IMR-90 (cell line): ENCODE measurements at regions not wholly inside any gene's neighbourhood (a gene's known extent, or its start where the extent isn't known, plus 50 kb on each side); places are given as distances from the start of the nearest gene placed in this dataset.

Experiments used
- ATAC-seq: fragments of 200-7000 bp; cut with Tn5 transposase; 2 replicates; pipeline ENCODE4 v1.9.1; 2020; ENCODE audit warnings: low read depth, mild to moderate bottlenecking, moderate library complexity
- BruUV-seq: library from RNA; stranded (reverse); fragments of 400-500 nt; replicated peaks from 2 replicates; lab custom pipeline; 2021; lab: Mats Ljungman, UMichigan
- CTCF ChIA-PET: fragments of 300-600 bp; formaldehyde crosslinking; extraction: SDS; loops from one replicate; lab custom pipeline; 2021; ENCODE audit warnings: antibody characterized with exemption; lab: Yijun Ruan, JAX
- POLR2A ChIA-PET: fragments of 300-600 bp; sonication (Branson Sonifier 250); formaldehyde crosslinking; loops from one replicate; lab custom pipeline; 2022; ENCODE audit warnings: antibody characterized with exemption; ENCODE audit not compliant: unreplicated experiment; lab: Charles Lee
- DNase-seq: peaks from one replicate; pipeline ENCODE4 v3.0.0; 2013
- H2AFZ ChIP-seq: replicated peaks from 2 replicates; pipeline ENCODE3; 2013; ENCODE audit warnings: low read length, mild to moderate bottlenecking; ENCODE audit not compliant: poor library complexity
- H2AK5ac ChIP-seq: 2 replicates; pipeline ENCODE4 v1.6.1; 2013; ENCODE audit warnings: low read depth, low read length, inconsistent platforms
- H2AK9ac ChIP-seq: replicated peaks from 2 replicates; pipeline ENCODE3; 2013; ENCODE audit warnings: mild to moderate bottlenecking, low read depth, low read length, moderate library complexity; ENCODE audit not compliant: poor library complexity
- H2BK120ac ChIP-seq: 2 replicates; pipeline ENCODE4 v1.6.1; 2013; ENCODE audit warnings: low read depth, low read length, inconsistent platforms
- H2BK15ac ChIP-seq: 3 replicates; pipeline ENCODE4 v1.6.1; 2013; ENCODE audit warnings: low read depth, low read length, inconsistent platforms
- H2BK20ac ChIP-seq: 2 replicates; pipeline ENCODE4 v1.6.1; 2013; ENCODE audit warnings: low read depth, mild to moderate bottlenecking, inconsistent platforms, low read length, moderate library complexity
- H2BK5ac ChIP-seq: 2 replicates; pipeline ENCODE4 v1.6.1; 2013; ENCODE audit warnings: mild to moderate bottlenecking, low read depth, low read length, inconsistent platforms; ENCODE audit not compliant: poor library complexity, severe bottlenecking
- H3K14ac ChIP-seq: replicated peaks from 2 replicates; pipeline ENCODE4 v1.6.1; 2013; ENCODE audit warnings: low read depth, low read length, inconsistent platforms
- H3K18ac ChIP-seq: 2 replicates; pipeline ENCODE4 v1.6.1; 2013; ENCODE audit warnings: low read depth, low read length, control low read depth
- H3K23ac ChIP-seq: 2 replicates; pipeline ENCODE4 v1.6.1; 2013; ENCODE audit warnings: low read depth, low read length, inconsistent platforms
- H3K27ac ChIP-seq: 2 replicates; pipeline ENCODE4 v1.5.1; 2013; ENCODE audit warnings: mild to moderate bottlenecking, control low read depth, low read length; ENCODE audit not compliant: insufficient read depth
- H3K27me3 ChIP-seq: 2 replicates; pipeline ENCODE4 v1.6.1; 2013; ENCODE audit warnings: low read length; ENCODE audit not compliant: control insufficient read depth, insufficient read depth
- H3K36me3 ChIP-seq: 2 replicates; pipeline ENCODE4 v1.6.1; 2013; ENCODE audit warnings: low read length, mixed read lengths; ENCODE audit not compliant: control insufficient read depth, insufficient read depth
- H3K4ac ChIP-seq: 2 replicates; pipeline ENCODE4 v1.6.1; 2013; ENCODE audit warnings: low read depth, low read length, inconsistent platforms
- H3K4me1 ChIP-seq: 2 replicates; pipeline ENCODE4 v1.6.1; 2013; ENCODE audit warnings: low read length, mixed read lengths; ENCODE audit not compliant: control insufficient read depth, insufficient read depth
- H3K4me2 ChIP-seq: 2 replicates; pipeline ENCODE4 v1.6.1; 2013; ENCODE audit warnings: low read depth, mild to moderate bottlenecking, control low read depth, low read length, moderate library complexity
- H3K4me3 ChIP-seq: 2 replicates; pipeline ENCODE4 v1.5.1; 2013; ENCODE audit warnings: low read depth, mild to moderate bottlenecking, control low read depth, low read length, moderate library complexity; ENCODE audit not compliant: insufficient read depth
- H3K56ac ChIP-seq: 2 replicates; pipeline ENCODE4 v1.6.1; 2013; ENCODE audit warnings: low read length, inconsistent platforms; ENCODE audit not compliant: insufficient read depth; ENCODE audit errors: extremely low read depth
- H3K79me1 ChIP-seq, 2 experiments: 2 replicates each; pipeline ENCODE4 v1.6.1; 2013; ENCODE audit warnings: low read length in 2 of 2, inconsistent platforms in 1 of 2, low read depth in 1 of 2
- H3K9ac ChIP-seq: 2 replicates; pipeline ENCODE4 v1.6.1; 2013; ENCODE audit warnings: low read depth, low read length, control low read depth
- H3K9me1 ChIP-seq: 2 replicates; pipeline ENCODE4 v1.6.1; 2013; ENCODE audit warnings: low read length, inconsistent platforms; ENCODE audit not compliant: insufficient read depth
- H3K9me3 ChIP-seq: 2 replicates; pipeline ENCODE4 v1.6.1; 2013; ENCODE audit warnings: low read length; ENCODE audit not compliant: control insufficient read depth, insufficient read depth
- H4K20me1 ChIP-seq: 2 replicates; pipeline ENCODE4 v1.6.1; 2013; ENCODE audit warnings: low read length, inconsistent platforms; ENCODE audit not compliant: insufficient read depth
- H4K5ac ChIP-seq: 2 replicates; pipeline ENCODE4 v1.6.1; 2013; ENCODE audit warnings: mild to moderate bottlenecking, low read depth, low read length, control low read depth
- H4K8ac ChIP-seq, 2 experiments: 2 replicates each; pipeline ENCODE4 v1.6.1; 2013; ENCODE audit warnings: low read depth in 2 of 2, low read length in 2 of 2, control low read depth in 1 of 2, inconsistent platforms in 1 of 2
- H4K91ac ChIP-seq: 2 replicates; pipeline ENCODE4 v1.6.1; 2013; ENCODE audit warnings: low read depth, low read length, inconsistent platforms; ENCODE audit not compliant: insufficient read depth
- CEBPB ChIP-seq: IDR thresholded peaks from 2 replicates; pipeline ENCODE4 v1.6.1; 2012; ENCODE audit warnings: low read depth, low read length, improper control_type of control experiment
- CHD1 ChIP-seq: IDR thresholded peaks from 2 replicates; pipeline ENCODE4 v1.6.1; 2012; ENCODE audit warnings: low read depth, low read length, improper control_type of control experiment
- MAFK ChIP-seq: IDR thresholded peaks from 2 replicates; pipeline ENCODE4 v1.6.1; 2012; ENCODE audit warnings: low read depth, low read length, improper control_type of control experiment
- MAZ ChIP-seq: IDR thresholded peaks from 2 replicates; pipeline ENCODE4 v1.6.1; 2012; ENCODE audit warnings: low read depth, mild to moderate bottlenecking, low read length, improper control_type of control experiment, moderate library complexity, borderline replicate concordance
- MXI1 ChIP-seq: IDR thresholded peaks from 2 replicates; pipeline ENCODE4 v1.6.1; 2012; ENCODE audit warnings: low read depth, mild to moderate bottlenecking, low read length, moderate library complexity, borderline replicate concordance
- RAD21 ChIP-seq: IDR thresholded peaks from 2 replicates; pipeline ENCODE4 v1.6.1; 2012; ENCODE audit warnings: low read length, improper control_type of control experiment
- USF2 ChIP-seq: fragments of 150-350 bp; IDR thresholded peaks from 2 replicates; pipeline ENCODE4 v1.6.1; 2017; ENCODE audit warnings: mild to moderate bottlenecking, antibody characterized with exemption, low read length, low read depth
- WGBS, 2 experiments: methylation state at CpG; one replicate each; pipeline versions ENCODE4 v1.1.5 to v1.1.7; 2013; ENCODE audit warnings: missing lambda C conversion rate in 2 of 2; ENCODE audit not compliant: insufficient read length in 1 of 2; ENCODE audit errors: extremely low coverage in 2 of 2; 5-methylcytosine and 5-hydroxymethylcytosine counted together
- dilution Hi-C: fragments of 300-500 bp; cut with HindIII; formaldehyde crosslinking; loops from one replicate; pipeline ENCODE4 v1.14.3; 2018; ENCODE audit warnings: low sequenced_read_pairs; ENCODE audit not compliant: unreplicated experiment
- in situ Hi-C: fragments of 300-500 bp; cut with MboI; formaldehyde crosslinking; loops from 3 replicates; pipeline ENCODE4 v1.14.3; 2019; ENCODE audit warnings: low sequenced_read_pairs, inconsistent platforms, mixed read lengths
- intact Hi-C: fragments of 100-400 bp; cut with micrococcal nuclease; formaldehyde crosslinking; loops from 2 replicates; pipeline ENCODE4 v1.10.0; 2022
- TF ChIP-seq, protein P1 (sequence below): fragments of 150-350 bp; IDR thresholded peaks from 2 replicates; pipeline ENCODE4 v1.6.1; 2016; ENCODE audit warnings: low read depth, mild to moderate bottlenecking, low read length, moderate library complexity, borderline replicate concordance

GRCh38 chr7:81210137-81211064 lies 291.6 kb upstream of the SEMA3C start:
- Histone ChIP-seq H2AK9ac (no peak overlapping the region), H2BK20ac (no peak overlapping the region), H3K9me1 (0 out of 2 replicates have a peak, but pooled peaks cover 3% of the 10 kb centered on the region), H4K8ac (no peak overlapping the region), H2AK5ac (no peak overlapping the region), H3K79me1 (no peaks in the 10 kb centered on the region), H3K9me3 (no peaks in the 10 kb centered on the region), H3K36me3 (no peaks in the 10 kb centered on the region), H3K18ac (no peak overlapping the region), H2BK120ac (no peak overlapping the region), H3K14ac (no peak overlapping the region), H2BK15ac (no peak overlapping the region), H3K4me1 (peaks cover 3% of the 10 kb centered on the region; the same call in 1 of the 2 replicates), H3K23ac (no peak overlapping the region), H4K20me1 (no peaks in the 10 kb centered on the region), H2AFZ (no peak overlapping the region), H3K56ac (no peak overlapping the region), H3K27ac (no peak overlapping the region), H2BK5ac (peak overlapping the region; percentile 20), H4K5ac (no peak overlapping the region), H3K4ac (no peak overlapping the region), H4K91ac (no peak overlapping the region), H3K4me3 (no peak overlapping the region), H3K4me2 (no peak overlapping the region), H3K9ac (no peak overlapping the region), H3K27me3 (no peaks in the 10 kb centered on the region)
- intact Hi-C loops (no loop called here), in situ Hi-C loops (no loop called here), dilution Hi-C loops (no loop called here)
- no CpG with 5 or more reads among the region's 2 CpGs for WGBS, 2 experiments
- TF ChIP-seq, protein P1, sequence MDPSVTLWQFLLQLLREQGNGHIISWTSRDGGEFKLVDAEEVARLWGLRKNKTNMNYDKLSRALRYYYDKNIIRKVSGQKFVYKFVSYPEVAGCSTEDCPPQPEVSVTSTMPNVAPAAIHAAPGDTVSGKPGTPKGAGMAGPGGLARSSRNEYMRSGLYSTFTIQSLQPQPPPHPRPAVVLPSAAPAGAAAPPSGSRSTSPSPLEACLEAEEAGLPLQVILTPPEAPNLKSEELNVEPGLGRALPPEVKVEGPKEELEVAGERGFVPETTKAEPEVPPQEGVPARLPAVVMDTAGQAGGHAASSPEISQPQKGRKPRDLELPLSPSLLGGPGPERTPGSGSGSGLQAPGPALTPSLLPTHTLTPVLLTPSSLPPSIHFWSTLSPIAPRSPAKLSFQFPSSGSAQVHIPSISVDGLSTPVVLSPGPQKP = no peak
- TF ChIP-seq MXI1 = no peak
- TF ChIP-seq MAZ = no peak
- no peak for TF ChIP-seq USF2
- no peak for TF ChIP-seq CHD1
- TF ChIP-seq RAD21 = no peak
- TF ChIP-seq MAFK = no peak
- peak; percentile 18; the same call in 1 of the 2 replicates for TF ChIP-seq CEBPB
- POLR2A ChIA-PET = no interaction called here
- BruUV-seq = no TSS peak
- DNase-seq = peak; percentile 50
- CTCF ChIA-PET = no interaction called here
- ATAC-seq = peak; percentile 72
